ENCODE measurements at regions not wholly inside any gene's neighbourhood (a gene's known extent, or its start where the extent isn't known, plus 50 kb on each side); places are given as distances from the start of the nearest gene placed in this dataset.

- DNase-seq (ENCODE audit: low read depth in 1 of 2, low spot score in 1 of 2), result no peak
- H3K4me1 ChIP-seq (ENCODE audit: low read depth), result no peaks in the 10 kb centered on the region
- no peaks in the 10 kb centered on the region for H3K9me3 ChIP-seq (ENCODE audit: low read depth)
- H3K36me3 ChIP-seq, result no peaks in the 10 kb centered on the region
- H3K27me3 ChIP-seq, result no peaks in the 10 kb centered on the region
- H3K27ac ChIP-seq, result no peak overlapping the region
- H3K4me3 ChIP-seq, result no peak overlapping the region
- TF ChIP-seq CTCF (IDR thresholded peaks at IDR 0.05; ENCODE audit: low read depth, low read length), result no peak
Measured at GRCh38 chr7:96501318-96501717, 179.4 kb upstream of the SLC25A13 start.

GRCh38 chr7:96499532-96499931, 177.6 kb upstream of the SLC25A13 start:
- Histone ChIP-seq H3K27ac (no peak overlapping the region), H3K4me3 (no peak overlapping the region), H3K9me3 (ENCODE audit: low read depth) (no peaks in the 10 kb centered on the region), H3K36me3 (no peaks in the 10 kb centered on the region), H3K27me3 (no peaks in the 10 kb centered on the region), H3K4me1 (ENCODE audit: low read depth) (peaks cover 1% of the 10 kb centered on the region)
- DNase-seq (ENCODE audit: low read depth in 1 of 2, low spot score in 1 of 2), result no peak
- TF ChIP-seq CTCF (IDR thresholded peaks at IDR 0.05; ENCODE audit: low read depth, low read length), result no peak

- H3K9me3 ChIP-seq (ENCODE audit: low read depth), result no peaks in the 10 kb centered on the region
- H3K4me1 ChIP-seq (ENCODE audit: low read depth), result peaks cover 10% of the 10 kb centered on the region
- no peaks in the 10 kb centered on the region for H3K27me3 ChIP-seq
- DNase-seq (ENCODE audit: low read depth in 1 of 2, low spot score in 1 of 2), result no peak
- H3K36me3 ChIP-seq, result no peaks in the 10 kb centered on the region
- H3K27ac ChIP-seq, result no peak overlapping the region
- H3K4me3 ChIP-seq, result no peak overlapping the region
- no peak for TF ChIP-seq CTCF (IDR thresholded peaks at IDR 0.05; ENCODE audit: low read depth, low read length)
Measured at GRCh38 chr7:96497567-96497966, 175.7 kb upstream of the SLC25A13 start.

- no peaks in the 10 kb centered on the region for H3K27me3 ChIP-seq
- no peak for TF ChIP-seq CTCF (IDR thresholded peaks at IDR 0.05; ENCODE audit: low read depth, low read length)
- H3K36me3 ChIP-seq, result no peaks in the 10 kb centered on the region
- H3K4me3 ChIP-seq, result no peak overlapping the region
- H3K27ac ChIP-seq, result no peak overlapping the region
- DNase-seq (ENCODE audit: low read depth in 1 of 2, low spot score in 1 of 2), result no peak
- peaks cover 10% of the 10 kb centered on the region for H3K4me1 ChIP-seq (ENCODE audit: low read depth)
- H3K9me3 ChIP-seq (ENCODE audit: low read depth), result no peaks in the 10 kb centered on the region
Measured at GRCh38 chr7:96495751-96496216, 173.9 kb upstream of the SLC25A13 start.

GRCh38 chr7:96486681-96487080, 164.8 kb upstream of the SLC25A13 start:
- Histone ChIP-seq H3K27me3 (no peaks in the 10 kb centered on the region), H3K4me3 (no peak overlapping the region), H3K9me3 (ENCODE audit: low read depth) (no peaks in the 10 kb centered on the region), H3K4me1 (ENCODE audit: low read depth) (no peaks in the 10 kb centered on the region), H3K27ac (no peak overlapping the region), H3K36me3 (no peaks in the 10 kb centered on the region)
- DNase-seq (ENCODE audit: low read depth in 1 of 2, low spot score in 1 of 2), result no peak
- no peak for TF ChIP-seq CTCF (IDR thresholded peaks at IDR 0.05; ENCODE audit: low read depth, low read length)

GRCh38 chr7:96484845-96485244, 162.9 kb upstream of the SLC25A13 start:
- no peak for TF ChIP-seq CTCF (IDR thresholded peaks at IDR 0.05; ENCODE audit: low read depth, low read length)
- H3K9me3 ChIP-seq (ENCODE audit: low read depth), result no peaks in the 10 kb centered on the region
- DNase-seq (ENCODE audit: low read depth in 1 of 2, low spot score in 1 of 2), result no peak
- H3K4me1 ChIP-seq (ENCODE audit: low read depth), result no peaks in the 10 kb centered on the region
- no peaks in the 10 kb centered on the region for H3K36me3 ChIP-seq
- no peaks in the 10 kb centered on the region for H3K27me3 ChIP-seq
- H3K4me3 ChIP-seq, result no peak overlapping the region
- no peak overlapping the region for H3K27ac ChIP-seq
